BLaER1 treated with 17β-estradiol and CSF1 and Interleukin-3, amounts not matched to agents 10 nM and 100 nM (cell line): ENCODE measurements at regions not wholly inside any gene's neighbourhood (a gene's known extent, or its start where the extent isn't known, plus 50 kb on each side); places are given as distances from the start of the nearest gene placed in this dataset.

Source experiments
- H3K27ac ChIP-seq, 11 experiments: shearing (Covaris generic); formaldehyde crosslinking; 2 replicates each; pipeline ENCODE4 v1.8.1; 2022
- H3K27me3 ChIP-seq, 11 experiments: shearing (Covaris generic); formaldehyde crosslinking; 2 replicates each; pipeline ENCODE4 v1.8.1; 2022
- H3K36me3 ChIP-seq, 11 experiments: shearing (Covaris generic); formaldehyde crosslinking; 2 replicates each; pipeline ENCODE4 v1.8.1; 2022
- H3K4me1 ChIP-seq, 10 experiments: shearing (Covaris generic); formaldehyde crosslinking; 2 replicates each; pipeline ENCODE4 v1.8.1; 2022
- H3K4me2 ChIP-seq, 11 experiments: shearing (Covaris generic); formaldehyde crosslinking; 2 replicates each; pipeline ENCODE4 v1.8.1; 2022
- H3K4me3 ChIP-seq, 10 experiments: shearing (Covaris generic); formaldehyde crosslinking; 2 replicates each; pipeline ENCODE4 v1.8.1; 2022
- H3K9ac ChIP-seq, 11 experiments: shearing (Covaris generic); formaldehyde crosslinking; 2 replicates each; pipeline ENCODE4 v1.8.1; 2022
- H3K9me3 ChIP-seq, 11 experiments: shearing (Covaris generic); formaldehyde crosslinking; replicated peaks in 1 of 11; 2 replicates each; pipeline ENCODE4 v1.8.1; 2022
- H4K20me1 ChIP-seq, 11 experiments: shearing (Covaris generic); formaldehyde crosslinking; 2 replicates each; pipeline ENCODE4 v1.8.1; 2022
- Cebpa-rat ChIP-seq, 11 experiments: shearing (Covaris generic); IDR thresholded peaks; 2 replicates each; pipeline ENCODE4 v1.8.1; 2022

GRCh38 chr4:175480404-175480803 lies 331.7 kb downstream of the GPM6A start:
- TF ChIP-seq Cebpa-rat (IDR thresholded peaks at IDR 0.05): no peak
- Histone ChIP-seq H3K4me3 (no peak overlapping the region), H3K9ac (no peak overlapping the region), H4K20me1 (no peaks in the 10 kb centered on the region), H3K36me3 (no peaks in the 10 kb centered on the region), H3K4me1 (no peaks in the 10 kb centered on the region), H3K4me2 (no peak overlapping the region), H3K27ac (no peak overlapping the region), H3K9me3 (0 out of 22 replicates have a peak, but pooled peaks cover 0 to 5% (median 0%) of the 10 kb centered on the region in 11 experiments), H3K27me3 (no peaks in the 10 kb centered on the region)

- H3K27ac ChIP-seq: no peak overlapping the region
- peaks cover 22 to 27% (median 23%) of the 10 kb centered on the region in 11 experiments for H3K9me3 ChIP-seq
- no peak overlapping the region for H3K4me3 ChIP-seq
- H3K4me2 ChIP-seq: no peak overlapping the region
- TF ChIP-seq Cebpa-rat (IDR thresholded peaks at IDR 0.05): no peak
- no peak overlapping the region for H3K9ac ChIP-seq
- peaks cover 0 to 3% (median 0%) of the 10 kb centered on the region in 11 experiments; a peak in 1 of 22 replicates for H3K36me3 ChIP-seq
- H4K20me1 ChIP-seq: no peaks in the 10 kb centered on the region
- no peaks in the 10 kb centered on the region for H3K27me3 ChIP-seq
- no peaks in the 10 kb centered on the region for H3K4me1 ChIP-seq
Measured at GRCh38 chr4:175499735-175500352, 312.2 kb downstream of the GPM6A start.

GRCh38 chr4:175504318-175504717 lies 307.7 kb downstream of the GPM6A start:
- H3K27me3 ChIP-seq: no peaks in the 10 kb centered on the region
- H4K20me1 ChIP-seq: no peaks in the 10 kb centered on the region
- H3K27ac ChIP-seq: no peak overlapping the region
- H3K9me3 ChIP-seq: peaks cover 8 to 10% (median 9%) of the 10 kb centered on the region in 11 experiments
- H3K4me2 ChIP-seq: no peak overlapping the region
- no peak overlapping the region for H3K4me3 ChIP-seq
- H3K9ac ChIP-seq: no peak overlapping the region
- H3K36me3 ChIP-seq: peaks cover 0 to 3% (median 0%) of the 10 kb centered on the region in 11 experiments; a peak in 1 of 22 replicates
- H3K4me1 ChIP-seq: no peaks in the 10 kb centered on the region
- TF ChIP-seq Cebpa-rat (IDR thresholded peaks at IDR 0.05): no peak

GRCh38 chr4:175509320-175509719 lies 302.7 kb downstream of the GPM6A start:
- H3K9ac ChIP-seq: no peak overlapping the region
- H3K4me3 ChIP-seq: no peak overlapping the region
- no peak for TF ChIP-seq Cebpa-rat (IDR thresholded peaks at IDR 0.05)
- H4K20me1 ChIP-seq: no peaks in the 10 kb centered on the region
- no peak overlapping the region for H3K27ac ChIP-seq
- H3K27me3 ChIP-seq: no peaks in the 10 kb centered on the region
- no peaks in the 10 kb centered on the region for H3K9me3 ChIP-seq
- H3K4me1 ChIP-seq: no peaks in the 10 kb centered on the region
- H3K4me2 ChIP-seq: no peak overlapping the region
- no peaks in the 10 kb centered on the region for H3K36me3 ChIP-seq

- TF ChIP-seq Cebpa-rat (IDR thresholded peaks at IDR 0.05): no peak
- H3K27ac ChIP-seq: no peak overlapping the region
- H3K4me3 ChIP-seq: no peak overlapping the region
- no peaks in the 10 kb centered on the region for H3K4me1 ChIP-seq
- H3K9ac ChIP-seq: no peak overlapping the region
- H4K20me1 ChIP-seq: no peaks in the 10 kb centered on the region
- no peaks in the 10 kb centered on the region for H3K36me3 ChIP-seq
- H3K4me2 ChIP-seq: no peak overlapping the region
- no peaks in the 10 kb centered on the region for H3K27me3 ChIP-seq
- H3K9me3 ChIP-seq: no peaks in the 10 kb centered on the region
Measured at GRCh38 chr4:175511861-175512260, 300.2 kb downstream of the GPM6A start.

GRCh38 chr4:175514174-175514573 lies 297.9 kb downstream of the GPM6A start:
- H3K4me3 ChIP-seq: no peak overlapping the region
- no peaks in the 10 kb centered on the region for H4K20me1 ChIP-seq
- no peak overlapping the region for H3K27ac ChIP-seq
- H3K9me3 ChIP-seq: no peaks in the 10 kb centered on the region
- TF ChIP-seq Cebpa-rat (IDR thresholded peaks at IDR 0.05): no peak
- H3K9ac ChIP-seq: no peak overlapping the region
- H3K36me3 ChIP-seq: no peaks in the 10 kb centered on the region
- no peak overlapping the region for H3K4me2 ChIP-seq
- H3K27me3 ChIP-seq: no peaks in the 10 kb centered on the region
- H3K4me1 ChIP-seq: no peaks in the 10 kb centered on the region

GRCh38 chr4:175530655-175531054 lies 281.4 kb downstream of the GPM6A start:
- Histone ChIP-seq H3K9ac (no peak overlapping the region), H4K20me1 (no peaks in the 10 kb centered on the region), H3K27ac (no peak overlapping the region), H3K9me3 (peaks cover 0 to 7% (median 0%) of the 10 kb centered on the region in 11 experiments; a peak in 4 of 22 replicates), H3K4me1 (peaks cover 0 to 5% (median 0%) of the 10 kb centered on the region in 10 experiments; a peak in 4 of 20 replicates), H3K36me3 (no peaks in the 10 kb centered on the region), H3K4me2 (no peak overlapping the region), H3K27me3 (no peaks in the 10 kb centered on the region), H3K4me3 (no peak overlapping the region)
- no peak for TF ChIP-seq Cebpa-rat (IDR thresholded peaks at IDR 0.05)

GRCh38 chr4:175531405-175532091 lies 280.5 kb downstream of the GPM6A start:
- no peaks in the 10 kb centered on the region for H3K27me3 ChIP-seq
- no peaks in the 10 kb centered on the region for H4K20me1 ChIP-seq
- no peak for TF ChIP-seq Cebpa-rat (IDR thresholded peaks at IDR 0.05)
- H3K4me3 ChIP-seq: no peak overlapping the region
- H3K9ac ChIP-seq: no peak overlapping the region
- peaks cover 0 to 7% (median 0%) of the 10 kb centered on the region in 11 experiments; a peak in 4 of 22 replicates for H3K9me3 ChIP-seq
- H3K4me1 ChIP-seq: no peaks in the 10 kb centered on the region
- no peak overlapping the region for H3K4me2 ChIP-seq
- no peaks in the 10 kb centered on the region for H3K36me3 ChIP-seq
- no peak overlapping the region for H3K27ac ChIP-seq

- H4K20me1 ChIP-seq: no peaks in the 10 kb centered on the region
- H3K4me2 ChIP-seq: no peak overlapping the region
- H3K4me3 ChIP-seq: no peak overlapping the region
- H3K27me3 ChIP-seq: no peaks in the 10 kb centered on the region
- TF ChIP-seq Cebpa-rat (IDR thresholded peaks at IDR 0.05): no peak
- H3K27ac ChIP-seq: no peak overlapping the region
- peaks cover 3 to 14% (median 8%) of the 10 kb centered on the region in 11 experiments; a peak in 14 of 22 replicates for H3K9me3 ChIP-seq
- H3K4me1 ChIP-seq: no peaks in the 10 kb centered on the region
- no peaks in the 10 kb centered on the region for H3K36me3 ChIP-seq
- no peak overlapping the region for H3K9ac ChIP-seq
Measured at GRCh38 chr4:175536852-175537453, 275.1 kb downstream of the GPM6A start.
